Ishikawa (cell line): ENCODE measurements at regions not wholly inside any gene's neighbourhood (a gene's known extent, or its start where the extent isn't known, plus 50 kb on each side); places are given as distances from the start of the nearest gene placed in this dataset.

Experiments used
- CREB1 ChIP-seq: IDR thresholded peaks from 2 replicates; pipeline ENCODE4 v1.6.1; 2012; ENCODE audit warnings: low read depth
- EGR1 ChIP-seq: IDR thresholded peaks from 2 replicates; pipeline ENCODE4 v1.6.1; 2012
- EP300 ChIP-seq: IDR thresholded peaks from 2 replicates; pipeline ENCODE4 v1.6.1; 2012; ENCODE audit warnings: borderline replicate concordance
- FOXM1 ChIP-seq: IDR thresholded peaks from 2 replicates; pipeline ENCODE4 v1.6.1; 2012; ENCODE audit warnings: low read depth, borderline replicate concordance
- MAX ChIP-seq: IDR thresholded peaks from 2 replicates; pipeline ENCODE4 v1.6.1; 2012
- REST ChIP-seq: IDR thresholded peaks from 2 replicates; pipeline ENCODE4 v1.6.1; 2012; ENCODE audit warnings: low read depth, mild to moderate bottlenecking
- TAF1 ChIP-seq: IDR thresholded peaks from 2 replicates; pipeline ENCODE4 v1.6.1; 2012; ENCODE audit warnings: low read depth, mild to moderate bottlenecking
- TEAD4 ChIP-seq: IDR thresholded peaks from 2 replicates; pipeline ENCODE4 v1.6.1; 2012
- YY1 ChIP-seq: IDR thresholded peaks from 2 replicates; pipeline ENCODE4 v1.6.1; 2012; ENCODE audit warnings: low read depth
- ZBTB7A ChIP-seq: IDR thresholded peaks from 2 replicates; pipeline ENCODE4 v1.6.1; 2012; ENCODE audit warnings: low read depth

- TF ChIP-seq EP300 = no peak
- TF ChIP-seq REST = no peak
- no peak for TF ChIP-seq CREB1
- TF ChIP-seq TAF1 = no peak
- TF ChIP-seq FOXM1 = no peak
- no peak for TF ChIP-seq TEAD4
- no peak for TF ChIP-seq MAX
- TF ChIP-seq ZBTB7A = no peak
- no peak for TF ChIP-seq EGR1
- no peak for TF ChIP-seq YY1
These were observed 1152.0 kb downstream of the EPHA7 start for GRCh38 chr6:92267335-92267734.
